ENCODE measurements at regions not wholly inside any gene's neighbourhood (a gene's known extent, or its start where the extent isn't known, plus 50 kb on each side); places are given as distances from the start of the nearest gene placed in this dataset.

- TF ChIP-seq ZNF565 (CRISPR knock-in tag; conservative IDR thresholded peaks at IDR 0.05; ENCODE audit: low read depth) (no peak), ARNTL (CRISPR knock-in tag; IDR thresholded peaks at IDR 0.05; ENCODE audit: borderline replicate concordance, low read depth) (no peak), SNAI2 (CRISPR knock-in tag; IDR thresholded peaks at IDR 0.05) (no peak), RARB (CRISPR knock-in tag; IDR thresholded peaks at IDR 0.05) (no peak), TCF4 (CRISPR knock-in tag; IDR thresholded peaks at IDR 0.05; ENCODE audit: borderline replicate concordance) (no peak), CSRNP3 (CRISPR knock-in tag; IDR thresholded peaks at IDR 0.05) (no peak), ESRRG (CRISPR knock-in tag; IDR thresholded peaks at IDR 0.05) (no peak)
- TF ChIP-seq, protein P1, sequence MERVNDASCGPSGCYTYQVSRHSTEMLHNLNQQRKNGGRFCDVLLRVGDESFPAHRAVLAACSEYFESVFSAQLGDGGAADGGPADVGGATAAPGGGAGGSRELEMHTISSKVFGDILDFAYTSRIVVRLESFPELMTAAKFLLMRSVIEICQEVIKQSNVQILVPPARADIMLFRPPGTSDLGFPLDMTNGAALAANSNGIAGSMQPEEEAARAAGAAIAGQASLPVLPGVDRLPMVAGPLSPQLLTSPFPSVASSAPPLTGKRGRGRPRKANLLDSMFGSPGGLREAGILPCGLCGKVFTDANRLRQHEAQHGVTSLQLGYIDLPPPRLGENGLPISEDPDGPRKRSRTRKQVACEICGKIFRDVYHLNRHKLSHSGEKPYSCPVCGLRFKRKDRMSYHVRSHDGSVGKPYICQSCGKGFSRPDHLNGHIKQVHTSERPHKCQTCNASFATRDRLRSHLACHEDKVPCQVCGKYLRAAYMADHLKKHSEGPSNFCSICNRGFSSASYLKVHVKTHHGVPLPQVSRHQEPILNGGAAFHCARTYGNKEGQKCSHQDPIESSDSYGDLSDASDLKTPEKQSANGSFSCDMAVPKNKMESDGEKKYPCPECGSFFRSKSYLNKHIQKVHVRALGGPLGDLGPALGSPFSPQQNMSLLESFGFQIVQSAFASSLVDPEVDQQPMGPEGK (CRISPR knock-in tag; IDR thresholded peaks at IDR 0.05; ENCODE audit: borderline replicate concordance) = no peak
These were observed 217.5 kb upstream of the BLID start for GRCh38 chr11:122333467-122333866.

Measured in SK-N-SH treated with all-trans-retinoic acid at 6 μM for 48 hours (cell line).